GM19351 (cell line): ENCODE measurements at regions not wholly inside any gene's neighbourhood (a gene's known extent, or its start where the extent isn't known, plus 50 kb on each side); places are given as distances from the start of the nearest gene placed in this dataset.
"Not testable (repeated sequence)": the region's sequence is repeated elsewhere in the genome, so short reads cannot be mapped to it uniquely, and the experiment has no call there.

Experiments used
- ATAC-seq: cut with Tn5 transposase; IDR thresholded peaks from one replicate; pipeline ENCODE4 v1.9.1; 2021; ENCODE audit warnings: mild to moderate bottlenecking, moderate library complexity; ENCODE audit not compliant: unreplicated experiment

GRCh38 chr10:2051108-2051507 lies 313.8 kb upstream of the ADARB2 start:
- no peak for ATAC-seq

- no peak for ATAC-seq
Measured at GRCh38 chr10:2049560-2049959, 312.2 kb upstream of the ADARB2 start.

GRCh38 chr10:2048337-2048973 lies 311.1 kb upstream of the ADARB2 start:
- no peak for ATAC-seq

- ATAC-seq: no peak
Measured at GRCh38 chr10:2047679-2048078, 310.4 kb upstream of the ADARB2 start.

GRCh38 chr10:2043379-2043778 lies 306.1 kb upstream of the ADARB2 start:
- no peak for ATAC-seq

GRCh38 chr10:2038036-2038435 lies 300.7 kb upstream of the ADARB2 start:
- ATAC-seq: no peak

- ATAC-seq: no peak
Measured at GRCh38 chr10:2037246-2037645, 299.9 kb upstream of the ADARB2 start.

- no peak for ATAC-seq
Measured at GRCh38 chr10:2036209-2036608, 298.9 kb upstream of the ADARB2 start.

GRCh38 chr10:2030046-2030445 lies 292.7 kb upstream of the ADARB2 start:
- ATAC-seq: no peak

- ATAC-seq: no peak
Measured at GRCh38 chr10:2026936-2027335, 289.6 kb upstream of the ADARB2 start.

- ATAC-seq: not testable (repeated sequence)
Measured at GRCh38 chr10:2024750-2025149, 287.4 kb upstream of the ADARB2 start.

GRCh38 chr10:2023687-2024086 lies 286.4 kb upstream of the ADARB2 start:
- ATAC-seq: no peak

- ATAC-seq: no peak
Measured at GRCh38 chr10:2022401-2022800, 285.1 kb upstream of the ADARB2 start.

GRCh38 chr10:2020836-2021235 lies 283.5 kb upstream of the ADARB2 start:
- ATAC-seq: no peak

GRCh38 chr10:2019803-2020202 lies 282.5 kb upstream of the ADARB2 start:
- ATAC-seq: no peak

- ATAC-seq: no peak
Measured at GRCh38 chr10:2019281-2019680, 282.0 kb upstream of the ADARB2 start.

- no peak for ATAC-seq
Measured at GRCh38 chr10:2014541-2014940, 277.2 kb upstream of the ADARB2 start.

GRCh38 chr10:2012209-2012608 lies 274.9 kb upstream of the ADARB2 start:
- no peak for ATAC-seq

GRCh38 chr10:2011106-2011716 lies 273.9 kb upstream of the ADARB2 start:
- ATAC-seq: no peak

GRCh38 chr10:2005546-2005945 lies 268.2 kb upstream of the ADARB2 start:
- ATAC-seq: no peak

- ATAC-seq: no peak
Measured at GRCh38 chr10:1992930-1993329, 255.6 kb upstream of the ADARB2 start.

- no peak for ATAC-seq
Measured at GRCh38 chr10:1989090-1989489, 251.8 kb upstream of the ADARB2 start.

- no peak for ATAC-seq
Measured at GRCh38 chr10:1981976-1982375, 244.7 kb upstream of the ADARB2 start.
